ENCODE measurements at regions not wholly inside any gene's neighbourhood (a gene's known extent, or its start where the extent isn't known, plus 50 kb on each side); places are given as distances from the start of the nearest gene placed in this dataset.

- Histone ChIP-seq H2AFZ (ENCODE audit: low read length) (no peak overlapping the region), H3K79me2 (ENCODE audit: control insufficient read depth, insufficient read depth, low read length) (no peaks in the 10 kb centered on the region), H3K9me3 (ENCODE audit: control insufficient read depth, insufficient read depth, low read depth, low read length) (no peaks in the 10 kb centered on the region), H4K20me1 (ENCODE audit: control insufficient read depth, extremely low read depth, insufficient read depth, low read length) (no peaks in the 10 kb centered on the region), H3K4me2 (ENCODE audit: extremely low read depth, insufficient read depth, low read length) (no peak overlapping the region), H3K27me3 (ENCODE audit: control insufficient read depth, insufficient read depth, low read length) (no peaks in the 10 kb centered on the region), H3K4me3 (replicated peaks in 1 of 4; ENCODE audit: control extremely low read depth in 1 of 4, insufficient read depth in 1 of 4, low read depth in 3 of 4, low read length in 4 of 4) (no peak overlapping the region), H3K36me3 (ENCODE audit: control insufficient read depth, insufficient read depth, low read length) (no peaks in the 10 kb centered on the region), H3K4me1 (ENCODE audit: control insufficient read depth, extremely low read depth, insufficient read depth, low read length) (no peaks in the 10 kb centered on the region), H3K9ac (ENCODE audit: insufficient read depth, low read length) (no peak overlapping the region), H3K27ac (ENCODE audit: insufficient read depth, low read length) (no peak overlapping the region)
- no peak for DNase-seq (ENCODE audit: low read depth in 2 of 2)
- TF ChIP-seq EZH2 (IDR thresholded peaks at IDR 0.05; ENCODE audit: low read length, missing control alignments) (no peak), CTCF (conservative IDR thresholded peaks at IDR 0.05 in 1 of 2, IDR thresholded peaks at IDR 0.05 in 1 of 2; ENCODE audit: low read depth in 1 of 2, low read length in 2 of 2) (no peak)
Observed at GRCh38 chr2:15869396-15869795, 71.0 kb upstream of the MYCN start.

DNA sequence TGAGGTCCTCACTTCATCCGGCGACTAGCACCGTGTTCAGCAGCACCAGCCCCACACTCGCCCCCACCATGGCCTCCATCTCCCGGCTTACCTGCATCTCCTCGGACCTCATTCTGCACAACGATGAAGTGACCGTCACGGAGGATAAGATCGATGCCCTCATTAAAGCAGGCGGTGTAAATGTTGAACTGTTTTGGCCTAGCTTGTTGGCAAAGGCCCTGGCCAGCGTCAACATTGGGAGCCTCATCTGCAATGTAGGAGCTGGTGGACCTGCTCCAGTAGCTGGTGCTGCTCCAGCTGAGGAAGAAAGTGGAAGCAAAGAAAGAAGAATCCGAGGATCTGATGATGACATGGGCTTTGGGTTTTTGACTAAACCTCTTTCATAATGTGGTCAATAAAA, 70.5 kb upstream of the MYCN start:
- no peak for TF ChIP-seq CTCF (conservative IDR thresholded peaks at IDR 0.05 in 1 of 2, IDR thresholded peaks at IDR 0.05 in 1 of 2; ENCODE audit: low read depth in 1 of 2, low read length in 2 of 2)
- no peak for TF ChIP-seq EZH2 (IDR thresholded peaks at IDR 0.05; ENCODE audit: low read length, missing control alignments)
- no peak overlapping the region for H3K9ac ChIP-seq (ENCODE audit: insufficient read depth, low read length)
- H3K9me3 ChIP-seq (ENCODE audit: control insufficient read depth, insufficient read depth, low read depth, low read length), result no peaks in the 10 kb centered on the region
- no peak overlapping the region for H3K27ac ChIP-seq (ENCODE audit: insufficient read depth, low read length)
- H3K27me3 ChIP-seq (ENCODE audit: control insufficient read depth, insufficient read depth, low read length), result no peaks in the 10 kb centered on the region
- H3K4me2 ChIP-seq (ENCODE audit: extremely low read depth, insufficient read depth, low read length), result no peak overlapping the region
- H3K4me3 ChIP-seq (replicated peaks in 1 of 4; ENCODE audit: control extremely low read depth in 1 of 4, insufficient read depth in 1 of 4, low read depth in 3 of 4, low read length in 4 of 4), result no peak overlapping the region
- H3K36me3 ChIP-seq (ENCODE audit: control insufficient read depth, insufficient read depth, low read length), result no peaks in the 10 kb centered on the region
- H2AFZ ChIP-seq (ENCODE audit: low read length), result no peak overlapping the region
- no peaks in the 10 kb centered on the region for H3K79me2 ChIP-seq (ENCODE audit: control insufficient read depth, insufficient read depth, low read length)
- H4K20me1 ChIP-seq (ENCODE audit: control insufficient read depth, extremely low read depth, insufficient read depth, low read length), result no peaks in the 10 kb centered on the region
- no peak for DNase-seq (ENCODE audit: low read depth in 2 of 2)
- H3K4me1 ChIP-seq (ENCODE audit: control insufficient read depth, extremely low read depth, insufficient read depth, low read length), result no peaks in the 10 kb centered on the region

- Histone ChIP-seq H3K4me2 (ENCODE audit: extremely low read depth, insufficient read depth, low read length) (no peak overlapping the region), H3K4me1 (ENCODE audit: control insufficient read depth, extremely low read depth, insufficient read depth, low read length) (no peaks in the 10 kb centered on the region), H3K9me3 (ENCODE audit: control insufficient read depth, insufficient read depth, low read depth, low read length) (no peaks in the 10 kb centered on the region), H3K27me3 (ENCODE audit: control insufficient read depth, insufficient read depth, low read length) (no peaks in the 10 kb centered on the region), H3K27ac (ENCODE audit: insufficient read depth, low read length) (no peak overlapping the region), H3K79me2 (ENCODE audit: control insufficient read depth, insufficient read depth, low read length) (no peaks in the 10 kb centered on the region), H3K36me3 (ENCODE audit: control insufficient read depth, insufficient read depth, low read length) (no peaks in the 10 kb centered on the region), H3K4me3 (replicated peaks in 1 of 4; ENCODE audit: control extremely low read depth in 1 of 4, insufficient read depth in 1 of 4, low read depth in 3 of 4, low read length in 4 of 4) (no peak overlapping the region), H2AFZ (ENCODE audit: low read length) (no peak overlapping the region), H3K9ac (ENCODE audit: insufficient read depth, low read length) (no peak overlapping the region), H4K20me1 (ENCODE audit: control insufficient read depth, extremely low read depth, insufficient read depth, low read length) (no peaks in the 10 kb centered on the region)
- no peak for DNase-seq (ENCODE audit: low read depth in 2 of 2)
- TF ChIP-seq EZH2 (IDR thresholded peaks at IDR 0.05; ENCODE audit: low read length, missing control alignments) (no peak), CTCF (conservative IDR thresholded peaks at IDR 0.05 in 1 of 2, IDR thresholded peaks at IDR 0.05 in 1 of 2; ENCODE audit: low read depth in 1 of 2, low read length in 2 of 2) (no peak)
Observed at GRCh38 chr2:15870565-15870964, 69.8 kb upstream of the MYCN start.
